ENCODE measurements at regions not wholly inside any gene's neighbourhood (a gene's known extent, or its start where the extent isn't known, plus 50 kb on each side); places are given as distances from the start of the nearest gene placed in this dataset.

- TF ChIP-seq PBX3 (IDR thresholded peaks at IDR 0.05) = peak; percentile 85
- peak; percentile 65; the same call in 1 of the 2 replicates for TF ChIP-seq POLR2AphosphoS5 (IDR thresholded peaks at IDR 0.05; ENCODE audit: low read depth, low read length)
- no peak for TF ChIP-seq GABPA (IDR thresholded peaks at IDR 0.05; ENCODE audit: low read depth)
- peak; percentile 95 for TF ChIP-seq JUND (IDR thresholded peaks at IDR 0.05)
- peak; percentile 46; the same call in 1 of the 2 replicates for TF ChIP-seq RXRA (IDR thresholded peaks at IDR 0.05; ENCODE audit: borderline replicate concordance, low read depth)
- no peak for TF ChIP-seq FOXM1 (IDR thresholded peaks at IDR 0.05; ENCODE audit: low read depth)
- no peak for TF ChIP-seq CHD2 (IDR thresholded peaks at IDR 0.05; ENCODE audit: low read length, partially characterized antibody)
- TF ChIP-seq RFX5 (IDR thresholded peaks at IDR 0.05; ENCODE audit: low read length) = no peak
- TF ChIP-seq NRF1 (IDR thresholded peaks at IDR 0.05; ENCODE audit: low read depth, low read length) = no peak
- no peak for TF ChIP-seq USF2 (IDR thresholded peaks at IDR 0.05; ENCODE audit: borderline replicate concordance, low read depth, low read length)
- TF ChIP-seq TCF12 (IDR thresholded peaks at IDR 0.05) = peak; percentile 89
- TF ChIP-seq SIN3A (IDR thresholded peaks at IDR 0.05; ENCODE audit: borderline replicate concordance, low read depth, low read length) = no peak; the same call in 1 of the 2 replicates
- TF ChIP-seq FOXJ3 (CRISPR knock-in tag; IDR thresholded peaks at IDR 0.05) = no peak
- TF ChIP-seq ZBTB33 (IDR thresholded peaks at IDR 0.05; ENCODE audit: borderline replicate concordance, low read depth) = no peak
- peak; percentile 45; the same call in 1 of the 2 replicates for TF ChIP-seq MAX (IDR thresholded peaks at IDR 0.05; ENCODE audit: low read depth)
- peak; percentile 92 for TF ChIP-seq FOSL2 (IDR thresholded peaks at IDR 0.05; ENCODE audit: borderline replicate concordance, low read depth)
- TF ChIP-seq CTCF (IDR thresholded peaks at IDR 0.05) = no peak
- TF ChIP-seq YY1 (IDR thresholded peaks at IDR 0.05; ENCODE audit: low read depth) = no peak; the same call in 1 of the 2 replicates
- TF ChIP-seq TEAD4 (IDR thresholded peaks at IDR 0.05; ENCODE audit: borderline replicate concordance, insufficient read depth) = peak; percentile 69; the same call in 1 of the 2 replicates
- no peak for TF ChIP-seq REST (IDR thresholded peaks at IDR 0.05; ENCODE audit: low read depth, low read length)
Observed at GRCh38 chr2:195561116-195561921, 95.7 kb upstream of the SLC39A10 start (continued).
